ENCODE measurements at regions not wholly inside any gene's neighbourhood (a gene's known extent, or its start where the extent isn't known, plus 50 kb on each side); places are given as distances from the start of the nearest gene placed in this dataset.
"Not testable (repeated sequence)": the region's sequence is repeated elsewhere in the genome, so short reads cannot be mapped to it uniquely, and the experiment has no call there.

DNA sequence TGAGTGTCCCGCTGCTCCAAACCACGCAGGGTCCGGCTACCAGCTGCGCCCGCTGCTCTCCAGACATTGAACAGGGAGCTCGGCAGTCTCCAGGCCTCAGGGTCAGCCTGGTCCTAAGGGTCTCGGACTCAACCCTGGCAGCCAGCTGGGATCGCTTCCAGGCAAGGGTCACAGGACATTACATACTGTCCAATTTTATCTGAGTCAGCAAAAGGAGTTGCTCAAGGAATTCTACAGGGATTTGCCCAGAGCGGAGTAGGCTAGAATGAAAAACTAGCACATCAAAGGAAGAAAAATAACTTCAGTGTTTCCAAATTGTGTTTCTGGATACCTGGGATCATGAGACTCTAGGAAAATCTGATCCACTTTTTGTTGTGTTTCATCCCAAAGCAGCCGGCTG is 112.2 kb upstream of the METTL14 start:
- TF ChIP-seq, protein P1, sequence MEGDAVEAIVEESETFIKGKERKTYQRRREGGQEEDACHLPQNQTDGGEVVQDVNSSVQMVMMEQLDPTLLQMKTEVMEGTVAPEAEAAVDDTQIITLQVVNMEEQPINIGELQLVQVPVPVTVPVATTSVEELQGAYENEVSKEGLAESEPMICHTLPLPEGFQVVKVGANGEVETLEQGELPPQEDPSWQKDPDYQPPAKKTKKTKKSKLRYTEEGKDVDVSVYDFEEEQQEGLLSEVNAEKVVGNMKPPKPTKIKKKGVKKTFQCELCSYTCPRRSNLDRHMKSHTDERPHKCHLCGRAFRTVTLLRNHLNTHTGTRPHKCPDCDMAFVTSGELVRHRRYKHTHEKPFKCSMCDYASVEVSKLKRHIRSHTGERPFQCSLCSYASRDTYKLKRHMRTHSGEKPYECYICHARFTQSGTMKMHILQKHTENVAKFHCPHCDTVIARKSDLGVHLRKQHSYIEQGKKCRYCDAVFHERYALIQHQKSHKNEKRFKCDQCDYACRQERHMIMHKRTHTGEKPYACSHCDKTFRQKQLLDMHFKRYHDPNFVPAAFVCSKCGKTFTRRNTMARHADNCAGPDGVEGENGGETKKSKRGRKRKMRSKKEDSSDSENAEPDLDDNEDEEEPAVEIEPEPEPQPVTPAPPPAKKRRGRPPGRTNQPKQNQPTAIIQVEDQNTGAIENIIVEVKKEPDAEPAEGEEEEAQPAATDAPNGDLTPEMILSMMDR (conservative IDR thresholded peaks at IDR 0.05; ENCODE audit: low read depth, low read length), result not testable (repeated sequence)
- TF ChIP-seq RAD21 (IDR thresholded peaks at IDR 0.05; ENCODE audit: low read length); CEBPB (IDR thresholded peaks at IDR 0.05; ENCODE audit: low read depth, low read length); RFX5 (IDR thresholded peaks at IDR 0.05; ENCODE audit: low read depth, low read length); FOS (IDR thresholded peaks at IDR 0.05; ENCODE audit: low read depth, low read length); POLR2A (IDR thresholded peaks at IDR 0.05; ENCODE audit: low read depth, low read length); MXI1 (IDR thresholded peaks at IDR 0.05; ENCODE audit: borderline replicate concordance, low read depth, low read length): not testable (repeated sequence)
- TF ChIP-seq, protein P2, sequence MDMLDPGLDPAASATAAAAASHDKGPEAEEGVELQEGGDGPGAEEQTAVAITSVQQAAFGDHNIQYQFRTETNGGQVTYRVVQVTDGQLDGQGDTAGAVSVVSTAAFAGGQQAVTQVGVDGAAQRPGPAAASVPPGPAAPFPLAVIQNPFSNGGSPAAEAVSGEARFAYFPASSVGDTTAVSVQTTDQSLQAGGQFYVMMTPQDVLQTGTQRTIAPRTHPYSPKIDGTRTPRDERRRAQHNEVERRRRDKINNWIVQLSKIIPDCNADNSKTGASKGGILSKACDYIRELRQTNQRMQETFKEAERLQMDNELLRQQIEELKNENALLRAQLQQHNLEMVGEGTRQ (IDR thresholded peaks at IDR 0.05; ENCODE audit: low read depth, low read length), result not testable (repeated sequence)

All from IMR-90 (cell line).